ENCODE measurements at regions not wholly inside any gene's neighbourhood (a gene's known extent, or its start where the extent isn't known, plus 50 kb on each side); places are given as distances from the start of the nearest gene placed in this dataset.

DNA sequence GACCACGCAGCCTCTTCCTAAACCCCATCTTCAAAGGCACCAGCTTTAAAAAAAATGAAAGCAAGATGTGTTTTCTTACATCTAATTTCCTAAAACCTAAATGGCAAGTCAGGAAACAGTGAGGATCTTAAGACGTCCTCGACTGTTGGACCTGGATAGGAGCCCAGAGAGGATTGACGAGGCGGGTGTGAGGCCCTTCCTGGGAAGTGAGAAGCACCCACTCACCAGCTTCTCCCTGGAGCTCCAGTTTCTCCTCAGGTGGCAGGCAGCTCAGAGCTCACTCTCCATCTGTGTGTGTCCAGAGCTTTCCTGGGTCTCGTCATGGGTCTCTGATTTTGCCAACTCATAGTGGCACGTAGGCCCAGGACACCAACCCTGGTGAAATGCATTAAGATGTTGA, 614.0 kb upstream of the AUTS2 start:
- Mint-ChIP-seq H3K4me3 (ENCODE audit: low read depth) (no peak overlapping the region), H3K4me1 (ENCODE audit: low read depth) (no peaks in the 10 kb centered on the region), H3K36me3 (ENCODE audit: low read depth) (no peaks in the 10 kb centered on the region), H3K9me3 (peaks cover 71% of the 10 kb centered on the region), H3K27ac (no peak overlapping the region), H3K27me3 (ENCODE audit: low read depth) (no peaks in the 10 kb centered on the region)
- no peak for DNase-seq (ENCODE audit: low spot score)
- intact Hi-C loops (cut with micrococcal nuclease) = no loop called here

DNA sequence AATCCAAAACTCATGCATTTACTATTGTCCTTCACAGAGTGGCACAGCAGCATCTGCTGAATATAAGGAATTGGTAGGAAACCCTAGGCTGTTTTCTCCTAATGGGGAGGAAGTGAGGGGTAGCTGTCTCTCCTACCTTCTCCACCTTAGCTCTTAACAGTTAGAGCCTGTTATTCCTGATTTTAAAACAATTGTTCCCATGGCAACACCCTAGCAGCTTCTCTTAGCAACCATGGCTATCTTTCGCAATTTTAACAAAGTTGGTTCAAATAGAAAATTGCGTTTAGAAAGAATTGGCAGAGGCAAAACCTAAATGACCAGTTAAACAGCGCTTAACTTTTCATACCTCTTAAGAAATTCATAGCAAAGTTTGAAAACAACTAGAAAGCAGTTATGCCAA, 603.4 kb upstream of the AUTS2 start:
- no peaks in the 10 kb centered on the region for H3K4me1 Mint-ChIP-seq (ENCODE audit: low read depth)
- H3K27me3 Mint-ChIP-seq (ENCODE audit: low read depth) = no peaks in the 10 kb centered on the region
- no peak overlapping the region for H3K4me3 Mint-ChIP-seq (ENCODE audit: low read depth)
- H3K9me3 Mint-ChIP-seq = peaks cover 55% of the 10 kb centered on the region
- DNase-seq (ENCODE audit: low spot score) = no peak
- H3K36me3 Mint-ChIP-seq (ENCODE audit: low read depth) = no peaks in the 10 kb centered on the region
- no peak overlapping the region for H3K27ac Mint-ChIP-seq
- intact Hi-C loops (cut with micrococcal nuclease) = no loop called here

DNA sequence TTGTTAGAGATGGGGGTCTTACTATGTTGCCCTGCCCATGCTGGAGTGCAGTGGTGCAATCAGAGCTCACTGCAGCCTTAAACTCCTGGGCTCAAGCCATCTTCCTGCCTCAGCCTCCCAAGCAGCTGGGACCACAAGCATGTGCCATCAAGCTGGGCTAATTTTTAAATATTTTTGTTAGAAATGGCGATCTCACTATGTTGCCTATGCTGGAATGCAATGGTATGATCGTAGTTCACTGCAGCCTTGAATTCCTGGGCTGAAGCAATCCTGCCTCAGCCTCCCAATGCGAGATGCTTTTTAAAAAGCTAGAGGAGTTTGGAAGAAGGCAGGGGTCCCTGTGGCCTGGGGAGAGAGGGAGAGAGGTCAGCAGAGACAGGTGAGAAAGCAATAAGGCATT, 600.1 kb upstream of the AUTS2 start:
- Mint-ChIP-seq H3K36me3 (ENCODE audit: low read depth) (no peaks in the 10 kb centered on the region), H3K27me3 (ENCODE audit: low read depth) (no peaks in the 10 kb centered on the region), H3K27ac (no peak overlapping the region), H3K4me3 (ENCODE audit: low read depth) (no peak overlapping the region), H3K9me3 (peaks cover 73% of the 10 kb centered on the region), H3K4me1 (ENCODE audit: low read depth) (no peaks in the 10 kb centered on the region)
- DNase-seq (ENCODE audit: low spot score) = no peak
- intact Hi-C loops (cut with micrococcal nuclease) = no loop called here

DNA sequence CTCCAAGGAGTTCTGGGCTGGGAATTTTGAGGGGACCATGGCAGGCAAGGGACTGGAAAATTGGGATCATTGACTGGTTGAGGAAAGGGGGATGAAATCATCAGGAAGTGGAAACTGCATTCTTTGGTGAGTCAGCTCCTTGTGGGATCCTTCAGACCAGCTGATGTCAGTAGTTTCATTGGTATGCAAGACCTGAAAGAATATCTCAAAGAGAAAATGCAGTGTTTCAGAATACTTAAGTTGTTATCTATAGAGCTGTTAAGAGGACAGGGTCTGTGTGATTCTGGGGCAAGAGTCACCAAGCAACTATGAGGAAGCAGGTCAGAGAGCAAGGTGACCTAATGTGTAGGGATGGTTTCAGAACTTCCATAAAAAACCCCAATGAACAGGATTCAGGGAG, 595.9 kb upstream of the AUTS2 start:
- Mint-ChIP-seq H3K36me3 (ENCODE audit: low read depth) (no peaks in the 10 kb centered on the region), H3K4me3 (ENCODE audit: low read depth) (no peak overlapping the region), H3K9me3 (peaks cover 78% of the 10 kb centered on the region), H3K4me1 (ENCODE audit: low read depth) (no peaks in the 10 kb centered on the region), H3K27me3 (ENCODE audit: low read depth) (no peaks in the 10 kb centered on the region), H3K27ac (no peak overlapping the region)
- intact Hi-C loops (cut with micrococcal nuclease) = no loop called here
- DNase-seq (ENCODE audit: low spot score) = no peak

DNA sequence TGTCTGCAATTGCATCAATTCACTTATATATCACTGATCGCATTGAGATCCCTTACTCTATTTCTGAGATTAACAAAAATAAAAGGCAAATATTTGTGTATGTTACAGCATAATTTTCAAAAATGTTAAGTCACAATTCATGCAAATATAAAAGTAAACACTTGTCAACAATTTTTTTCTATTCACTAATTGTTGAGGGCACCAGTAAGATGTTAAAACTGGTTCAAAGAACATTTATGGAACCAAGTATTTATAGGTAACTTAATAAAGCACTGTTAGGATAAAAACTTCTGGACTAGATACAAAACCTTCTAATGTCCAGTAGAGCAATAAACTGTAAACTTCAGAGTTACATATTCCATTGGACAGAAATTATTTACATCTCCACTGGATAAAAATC, 586.1 kb upstream of the AUTS2 start:
- no peak overlapping the region for H3K27ac Mint-ChIP-seq
- no peaks in the 10 kb centered on the region for H3K36me3 Mint-ChIP-seq (ENCODE audit: low read depth)
- H3K27me3 Mint-ChIP-seq (ENCODE audit: low read depth) = no peaks in the 10 kb centered on the region
- peaks cover 38% of the 10 kb centered on the region for H3K9me3 Mint-ChIP-seq
- intact Hi-C loops (cut with micrococcal nuclease) = no loop called here
- H3K4me3 Mint-ChIP-seq (ENCODE audit: low read depth) = no peak overlapping the region
- H3K4me1 Mint-ChIP-seq (ENCODE audit: low read depth) = no peaks in the 10 kb centered on the region
- DNase-seq (ENCODE audit: low spot score) = no peak

DNA sequence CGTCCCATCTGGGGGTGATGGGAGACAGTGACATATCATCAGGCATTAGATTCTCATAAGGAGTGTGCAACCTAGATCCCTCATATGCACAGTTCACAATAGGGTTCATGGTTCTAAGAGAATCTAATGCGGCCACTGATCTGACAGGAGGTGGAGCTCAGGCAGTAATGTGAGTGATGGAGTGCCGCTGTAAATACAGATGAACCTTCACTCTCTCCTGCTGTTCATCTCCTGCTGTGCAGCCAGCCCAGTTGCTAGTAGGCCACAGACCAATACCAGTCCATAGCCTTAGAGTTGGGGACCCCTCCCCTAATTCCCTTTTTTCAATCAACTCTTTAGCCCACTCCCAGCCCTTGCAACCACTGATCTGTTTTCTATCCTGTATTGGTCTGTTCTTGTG, 581.1 kb upstream of the AUTS2 start:
- intact Hi-C loops (cut with micrococcal nuclease) = no loop called here
- DNase-seq (ENCODE audit: low spot score) = no peak

DNA sequence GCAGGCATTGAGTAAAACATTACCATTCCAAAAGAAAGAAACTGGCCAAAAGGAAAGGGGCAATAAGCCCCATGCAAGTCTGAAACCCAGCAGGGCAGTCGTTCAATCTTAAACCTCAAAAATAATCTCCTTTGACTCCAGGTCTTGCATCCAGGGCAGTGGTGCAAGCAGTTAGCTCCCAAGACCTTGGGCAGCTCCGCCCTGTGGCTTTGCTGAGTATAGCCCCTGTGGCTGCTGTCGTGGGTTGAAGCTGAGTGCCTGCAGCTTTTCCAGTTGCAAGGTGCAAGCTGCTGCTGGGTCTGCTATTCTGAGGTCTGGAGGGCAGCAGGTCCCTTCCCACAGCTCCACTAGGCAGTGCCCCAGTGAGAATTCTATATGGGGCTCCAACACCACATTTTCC, 580.1 kb upstream of the AUTS2 start:
- no peaks in the 10 kb centered on the region for H3K27me3 Mint-ChIP-seq (ENCODE audit: low read depth)
- no peaks in the 10 kb centered on the region for H3K4me1 Mint-ChIP-seq (ENCODE audit: low read depth)
- H3K4me3 Mint-ChIP-seq (ENCODE audit: low read depth) = no peak overlapping the region
- DNase-seq (ENCODE audit: low spot score) = no peak
- intact Hi-C loops (cut with micrococcal nuclease) = no loop called here
- peaks cover 55% of the 10 kb centered on the region for H3K9me3 Mint-ChIP-seq
- no peaks in the 10 kb centered on the region for H3K36me3 Mint-ChIP-seq (ENCODE audit: low read depth)
- H3K27ac Mint-ChIP-seq = no peak overlapping the region

More for the DNA sequence above, 581.1 kb upstream of the AUTS2 start:
- peaks cover 49% of the 10 kb centered on the region for H3K9me3 Mint-ChIP-seq
- H3K4me3 Mint-ChIP-seq (ENCODE audit: low read depth) = no peak overlapping the region
- no peak overlapping the region for H3K27ac Mint-ChIP-seq
- no peaks in the 10 kb centered on the region for H3K27me3 Mint-ChIP-seq (ENCODE audit: low read depth)
- H3K36me3 Mint-ChIP-seq (ENCODE audit: low read depth) = no peaks in the 10 kb centered on the region
- H3K4me1 Mint-ChIP-seq (ENCODE audit: low read depth) = no peaks in the 10 kb centered on the region

DNA sequence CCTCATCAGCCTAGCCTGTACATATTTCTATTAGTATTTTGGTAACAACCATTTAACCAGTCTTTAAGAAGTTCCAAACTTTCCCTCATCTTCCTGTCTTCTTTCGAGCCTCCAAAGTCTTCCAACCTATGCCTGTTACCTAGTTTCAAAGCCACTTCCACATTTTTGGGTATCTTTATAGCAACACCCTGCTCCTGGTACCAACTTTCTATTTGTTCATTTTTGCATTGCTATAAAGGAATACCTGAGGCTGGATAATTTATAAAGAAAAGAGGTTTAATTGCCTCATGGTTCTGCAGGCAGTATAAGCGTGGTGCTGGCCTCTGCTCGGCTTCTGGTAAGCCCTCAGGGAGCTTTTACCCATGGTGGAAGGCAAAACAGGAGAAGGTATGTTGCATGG, 578.8 kb upstream of the AUTS2 start:
- DNase-seq (ENCODE audit: low spot score) = no peak
- Mint-ChIP-seq H3K4me1 (ENCODE audit: low read depth) (no peaks in the 10 kb centered on the region), H3K4me3 (ENCODE audit: low read depth) (no peak overlapping the region), H3K36me3 (ENCODE audit: low read depth) (no peaks in the 10 kb centered on the region), H3K27me3 (ENCODE audit: low read depth) (no peaks in the 10 kb centered on the region), H3K27ac (no peak overlapping the region), H3K9me3 (peaks cover 57% of the 10 kb centered on the region)
- intact Hi-C loops (cut with micrococcal nuclease) = no loop called here

DNA sequence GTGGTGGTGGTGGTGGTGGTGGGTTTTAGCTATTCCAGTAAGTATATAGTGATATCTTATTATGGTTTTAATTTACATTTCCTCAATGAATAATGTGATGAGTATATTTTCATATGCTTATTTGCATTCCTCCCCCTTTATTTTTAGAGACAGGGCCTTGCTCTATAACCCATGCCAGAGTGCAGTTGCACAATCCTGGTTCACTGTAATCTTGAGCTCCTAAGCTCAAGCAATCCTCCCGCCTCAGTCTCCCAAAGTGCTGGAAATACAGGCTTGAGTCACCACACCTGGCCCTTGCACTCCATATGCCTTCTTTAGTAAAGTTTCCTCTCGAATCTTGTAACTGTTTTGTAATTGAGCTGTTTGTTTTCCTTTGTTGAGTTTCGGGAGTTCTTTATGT, 577.7 kb upstream of the AUTS2 start:
- intact Hi-C loops (cut with micrococcal nuclease) = no loop called here
- Mint-ChIP-seq H3K27ac (no peak overlapping the region), H3K4me1 (ENCODE audit: low read depth) (no peaks in the 10 kb centered on the region), H3K9me3 (peaks cover 51% of the 10 kb centered on the region), H3K27me3 (ENCODE audit: low read depth) (no peaks in the 10 kb centered on the region), H3K36me3 (ENCODE audit: low read depth) (no peaks in the 10 kb centered on the region), H3K4me3 (ENCODE audit: low read depth) (no peak overlapping the region)
- no peak for DNase-seq (ENCODE audit: low spot score)

DNA sequence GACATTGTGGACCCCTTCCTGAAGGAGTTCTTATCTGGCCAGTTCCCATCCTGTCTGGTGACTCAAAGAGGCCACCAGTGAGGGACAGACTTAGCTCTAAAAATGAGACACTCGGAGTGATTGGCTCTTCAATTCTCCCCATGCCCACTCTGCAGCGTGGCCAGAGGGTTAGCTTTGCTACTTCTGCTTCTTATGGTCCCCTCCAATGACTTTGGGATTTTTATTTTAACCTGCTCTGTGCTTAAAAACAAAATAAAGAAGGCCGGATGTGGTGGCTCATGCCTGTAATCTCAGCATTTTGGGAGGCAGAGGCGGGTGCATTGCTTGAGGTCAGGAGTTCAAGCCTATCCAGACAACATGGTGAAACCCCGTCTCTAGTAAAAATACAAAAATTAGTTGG, 573.0 kb upstream of the AUTS2 start:
- intact Hi-C loops (cut with micrococcal nuclease) = no loop called here
- Mint-ChIP-seq H3K4me3 (ENCODE audit: low read depth) (no peak overlapping the region), H3K9me3 (peaks cover 37% of the 10 kb centered on the region)

DNA sequence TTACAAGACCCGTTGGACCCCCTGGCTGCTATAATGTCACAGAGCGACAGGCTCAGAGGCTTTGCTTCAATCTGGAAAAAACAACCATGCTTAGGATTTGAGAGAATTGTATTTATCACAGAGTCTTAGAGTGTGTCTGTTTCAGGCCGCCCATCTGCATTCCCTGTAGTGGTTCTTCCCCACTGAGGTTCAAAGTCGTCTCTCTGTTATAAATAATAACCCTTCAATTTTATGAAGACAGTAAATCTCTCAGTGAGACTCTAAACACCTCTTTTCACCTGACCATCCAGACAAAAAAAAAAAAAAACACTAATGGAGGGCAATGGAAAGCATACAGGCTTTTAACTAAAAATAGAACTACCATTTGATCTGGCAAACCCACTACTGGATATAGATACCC, 565.4 kb upstream of the AUTS2 start:
- DNase-seq (ENCODE audit: low spot score) = no peak
- H3K4me1 Mint-ChIP-seq (ENCODE audit: low read depth) = no peaks in the 10 kb centered on the region
- H3K4me3 Mint-ChIP-seq (ENCODE audit: low read depth) = no peak overlapping the region
- H3K36me3 Mint-ChIP-seq (ENCODE audit: low read depth) = no peaks in the 10 kb centered on the region
- H3K27me3 Mint-ChIP-seq (ENCODE audit: low read depth) = no peaks in the 10 kb centered on the region
- H3K9me3 Mint-ChIP-seq = peaks cover 41% of the 10 kb centered on the region
- intact Hi-C loops (cut with micrococcal nuclease) = no loop called here
- no peak overlapping the region for H3K27ac Mint-ChIP-seq

More for the DNA sequence above, 573.0 kb upstream of the AUTS2 start:
- no peak for DNase-seq (ENCODE audit: low spot score)
- Mint-ChIP-seq H3K4me1 (ENCODE audit: low read depth) (no peaks in the 10 kb centered on the region), H3K27ac (no peak overlapping the region), H3K36me3 (ENCODE audit: low read depth) (no peaks in the 10 kb centered on the region), H3K27me3 (ENCODE audit: low read depth) (no peaks in the 10 kb centered on the region)

DNA sequence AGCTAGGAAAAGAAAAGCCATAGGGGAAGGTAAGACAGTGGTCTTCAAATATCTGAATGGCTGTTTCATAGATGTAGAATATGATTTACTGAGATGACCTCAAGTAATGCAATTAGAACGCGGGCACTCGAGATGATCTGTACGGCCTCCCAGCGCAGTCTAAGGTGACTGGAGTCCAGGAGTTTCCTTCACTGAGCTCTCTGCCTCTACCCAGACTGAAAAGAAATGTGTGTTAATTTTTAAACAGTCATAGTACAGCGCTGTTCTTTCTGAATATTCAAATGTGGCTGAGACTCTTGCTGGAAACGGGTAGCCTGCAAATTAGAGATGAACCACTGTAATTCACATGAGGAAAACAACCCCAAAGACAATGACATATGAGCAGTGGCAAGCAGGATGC, 562.4 kb upstream of the AUTS2 start:
- Mint-ChIP-seq H3K36me3 (ENCODE audit: low read depth) (no peaks in the 10 kb centered on the region), H3K4me3 (ENCODE audit: low read depth) (no peak overlapping the region), H3K27ac (no peak overlapping the region), H3K4me1 (ENCODE audit: low read depth) (no peaks in the 10 kb centered on the region), H3K27me3 (ENCODE audit: low read depth) (no peaks in the 10 kb centered on the region), H3K9me3 (peaks cover 44% of the 10 kb centered on the region)
- intact Hi-C loops (cut with micrococcal nuclease) = no loop called here
- no peak for DNase-seq (ENCODE audit: low spot score)

DNA sequence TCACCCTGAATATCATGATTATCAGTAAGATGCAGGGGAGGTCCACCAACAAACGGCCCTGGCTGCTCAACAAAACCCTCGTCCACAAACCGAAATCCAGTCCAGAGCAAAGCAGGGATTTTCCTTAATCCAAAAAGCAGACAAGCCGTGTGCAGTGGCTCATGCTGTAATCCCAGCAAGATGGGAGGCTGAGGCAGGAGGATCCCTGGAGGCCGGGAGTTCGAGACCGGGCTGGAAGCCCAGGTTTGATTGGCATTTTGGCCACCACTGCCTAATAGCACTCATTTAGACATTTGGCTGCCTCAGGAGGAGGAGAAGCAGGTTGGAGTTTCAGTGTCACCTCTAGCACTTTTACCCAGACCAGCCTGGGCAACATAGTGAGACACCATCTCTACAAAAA, 562.0 kb upstream of the AUTS2 start:
- intact Hi-C loops (cut with micrococcal nuclease) = no loop called here
- no peak overlapping the region for H3K4me3 Mint-ChIP-seq (ENCODE audit: low read depth)
- no peaks in the 10 kb centered on the region for H3K4me1 Mint-ChIP-seq (ENCODE audit: low read depth)
- no peak for DNase-seq (ENCODE audit: low spot score)
- no peak overlapping the region for H3K27ac Mint-ChIP-seq
- peaks cover 44% of the 10 kb centered on the region for H3K9me3 Mint-ChIP-seq
- no peaks in the 10 kb centered on the region for H3K27me3 Mint-ChIP-seq (ENCODE audit: low read depth)
- no peaks in the 10 kb centered on the region for H3K36me3 Mint-ChIP-seq (ENCODE audit: low read depth)

DNA sequence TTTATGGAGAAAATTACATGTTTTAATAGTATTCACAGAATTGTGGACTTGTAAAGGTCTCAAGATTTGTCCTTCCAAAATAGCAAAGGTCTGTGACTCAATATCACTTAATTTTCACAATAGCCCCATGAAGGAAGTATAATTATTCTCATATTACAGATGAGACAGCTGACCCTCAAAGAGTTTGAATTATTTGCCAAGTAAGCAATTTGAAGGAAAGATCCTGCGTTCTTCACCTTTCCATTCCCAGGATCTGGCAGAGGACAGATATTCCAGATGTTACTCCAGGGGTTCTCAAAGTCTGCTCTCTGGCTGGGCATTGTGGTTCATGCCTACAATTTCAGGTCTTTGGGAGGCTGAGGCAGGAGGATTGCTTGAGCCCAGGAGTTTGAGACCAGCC, 559.4 kb upstream of the AUTS2 start:
- Mint-ChIP-seq H3K36me3 (ENCODE audit: low read depth) (no peaks in the 10 kb centered on the region), H3K27me3 (ENCODE audit: low read depth) (no peaks in the 10 kb centered on the region), H3K4me3 (ENCODE audit: low read depth) (no peak overlapping the region), H3K4me1 (ENCODE audit: low read depth) (no peaks in the 10 kb centered on the region), H3K27ac (no peak overlapping the region), H3K9me3 (peaks cover 44% of the 10 kb centered on the region)
- intact Hi-C loops (cut with micrococcal nuclease) = no loop called here
- DNase-seq (ENCODE audit: low spot score) = no peak
